ENCODE measurements at regions not wholly inside any gene's neighbourhood (a gene's known extent, or its start where the extent isn't known, plus 50 kb on each side); places are given as distances from the start of the nearest gene placed in this dataset.

GRCh38 chr11:134913999-134914590, 502.1 kb upstream of the B3GAT1 start:
- Histone ChIP-seq H3K79me1 (ENCODE audit: low read depth, low read length) (no peaks in the 10 kb centered on the region), H2AK5ac (ENCODE audit: low read depth, low read length) (no peak overlapping the region; the same call in 1 of the 2 replicates), H2BK120ac (replicated peaks; ENCODE audit: low read depth, low read length) (no peak overlapping the region), H3K23ac (ENCODE audit: insufficient read length) (no peak overlapping the region), H2BK20ac (ENCODE audit: low read length) (no peak overlapping the region), H3K4me2 (ENCODE audit: insufficient read depth in 1 of 2, low read depth in 2 of 2, low read length in 2 of 2) (no peak overlapping the region), H2BK5ac (ENCODE audit: low read depth, low read length) (no peak overlapping the region), H4K20me1 (replicated peaks in 1 of 2; ENCODE audit: control insufficient read depth in 1 of 2, insufficient read depth in 2 of 2, low read length in 2 of 2) (no peaks in the 10 kb centered on the region), H3K27me3 (replicated peaks in 1 of 4; ENCODE audit: control insufficient read depth in 3 of 4, extremely low read depth in 1 of 4, insufficient read depth in 3 of 4, low read length in 3 of 4) (no peaks in the 10 kb centered on the region), H3K36me3 (ENCODE audit: control insufficient read depth in 2 of 4, insufficient read depth in 4 of 4, low read length in 3 of 4) (no peaks in the 10 kb centered on the region), H3K4me1 (replicated peaks in 1 of 4; ENCODE audit: control insufficient read depth in 3 of 4, insufficient read depth in 4 of 4, low read length in 3 of 4) (no peaks in the 10 kb centered on the region), H3K23me2 (ENCODE audit: low read depth, low read length) (no peaks in the 10 kb centered on the region), H3K4ac (replicated peaks; ENCODE audit: insufficient read length, low read depth, low read length) (no peak overlapping the region), H2BK15ac (ENCODE audit: low read length) (no peak overlapping the region), H4K8ac (ENCODE audit: extremely low read depth, insufficient read depth, low read length) (no peak overlapping the region), H3K79me2 (ENCODE audit: control insufficient read depth in 1 of 2, insufficient read depth in 2 of 2, low read length in 2 of 2) (no peaks in the 10 kb centered on the region), H2BK12ac (ENCODE audit: low read depth, low read length) (no peak overlapping the region), H3K9ac (replicated peaks in 1 of 4; ENCODE audit: extremely low read depth in 1 of 4, low read depth in 3 of 4, low read length in 3 of 4) (no peak overlapping the region), H4K5ac (ENCODE audit: insufficient read length, low read depth, low read length) (no peak overlapping the region), H3K56ac (replicated peaks; ENCODE audit: insufficient read length, low read depth, low read length) (no peak overlapping the region), H3K9me3 (ENCODE audit: insufficient read depth in 2 of 2, low read depth in 1 of 2, low read length in 1 of 2) (no peaks in the 10 kb centered on the region), H4K91ac (replicated peaks; ENCODE audit: insufficient read length, low read length) (no peak overlapping the region), H3K18ac (ENCODE audit: extremely low read depth, low read length) (no peak overlapping the region), H2AFZ (ENCODE audit: low read length) (no peak overlapping the region), H3K14ac (ENCODE audit: insufficient read length) (no peak overlapping the region), H3K27ac (ENCODE audit: low read depth, low read length) (no peak overlapping the region), H3K4me3 (ENCODE audit: extremely low read depth in 1 of 4, insufficient read depth in 2 of 4, low read depth in 3 of 4, low read length in 4 of 4) (no peak overlapping the region)
- 91% methylated on average over 12 of the region's 12 CpGs; no CpG with 5 or more reads in 1 of the 2 experiments for WGBS, 2 experiments (ENCODE audit: extremely low coverage in 1 of 2, insufficient coverage in 1 of 2, insufficient read length in 1 of 2, insufficient replicate concordance in 2 of 2, low coverage in 1 of 2, low lambda C conversion rate in 2 of 2, missing lambda C conversion rate in 1 of 2)
- no peak for TF ChIP-seq SP4 (IDR thresholded peaks at IDR 0.05; ENCODE audit: low read length)
- TF ChIP-seq CTCF (IDR thresholded peaks at IDR 0.05; ENCODE audit: control extremely low read depth in 1 of 3, insufficient read depth in 1 of 3, low read depth in 1 of 3, low read length in 3 of 3), result no peak
- no peak for TF ChIP-seq CHD2 (IDR thresholded peaks at IDR 0.05; ENCODE audit: low read length)
- POLR2A ChIA-PET (ENCODE audit: partially characterized antibody), result no interaction called here
- DNase-seq (ENCODE audit: low read depth in 1 of 2, low spot score in 2 of 2) (no peak), FAIRE-seq (no peak)
- CTCF ChIA-PET (ENCODE audit: partially characterized antibody), result interaction anchor here (0.7 to 2.2 kb wide), 6 partner anchors 9 to 45 kb away, joined by 3 to 6 read pairs (median 4); no protein-coding TSS in a partner anchor
